Thoracic aorta (tissue), 2 donors: ENCODE measurements at regions not wholly inside any gene's neighbourhood (a gene's known extent, or its start where the extent isn't known, plus 50 kb on each side); places are given as distances from the start of the nearest gene placed in this dataset.
A peak's percentile ranks its signal among the peaks of the same experiment; 100 is the strongest.
"Not testable (repeated sequence)": the region's sequence is repeated elsewhere in the genome, so short reads cannot be mapped to it uniquely, and the experiment has no call there.

ENCODE experiments used
- ATAC-seq: fragments of 150-250 bp; one replicate; pipeline ENCODE4 v1.8.0; 2017; ENCODE audit warnings: low read depth; ENCODE audit not compliant: insufficient number of reproducible peaks, low FRiP score
- DNase-seq: peaks from one replicate; pipeline ENCODE4 v3.0.0-alpha.2; 2020; ENCODE audit warnings: low spot score
- H3K27ac ChIP-seq, 2 donors: fragments of 200-600 bp; sonication (generic); 1 replicate in 1 of 2; 2 replicates in 1 of 2; pipeline ENCODE4 v1.5.1; 2016; ENCODE audit warnings: mild to moderate bottlenecking in 2 of 2, moderate library complexity in 2 of 2
- H3K27me3 ChIP-seq: fragments of 200-600 bp; sonication (generic); replicated peaks from 2 replicates; pipeline ENCODE4 v1.6.0; 2016; ENCODE audit warnings: mild to moderate bottlenecking; ENCODE audit not compliant: insufficient read depth
- H3K36me3 ChIP-seq: fragments of 200-600 bp; sonication (generic); one replicate; pipeline ENCODE4 v1.5.1; 2016
- H3K4me1 ChIP-seq, 2 donors: fragments of 200-600 bp; sonication (generic); 1 replicate in 1 of 2; 2 replicates in 1 of 2; pipeline versions ENCODE4 v1.5.1 to v1.6.0; 2016; ENCODE audit warnings: low read depth in 2 of 2, mild to moderate bottlenecking in 1 of 2; ENCODE audit not compliant: control insufficient read depth in 1 of 2
- H3K4me3 ChIP-seq: fragments of 200-600 bp; sonication (generic); 2 replicates; pipeline ENCODE4 v1.5.1; 2016; ENCODE audit warnings: mild to moderate bottlenecking
- H3K9me3 ChIP-seq: fragments of 200-600 bp; sonication (generic); 2 replicates; pipeline ENCODE4 v1.5.1; 2016
- TF ChIP-seq, protein P1 (sequence below): fragments of 200-600 bp; sonication (generic); IDR thresholded peaks from one replicate; pipeline ENCODE4 v1.5.1; 2019; ENCODE audit warnings: antibody characterized with exemption

DNA sequence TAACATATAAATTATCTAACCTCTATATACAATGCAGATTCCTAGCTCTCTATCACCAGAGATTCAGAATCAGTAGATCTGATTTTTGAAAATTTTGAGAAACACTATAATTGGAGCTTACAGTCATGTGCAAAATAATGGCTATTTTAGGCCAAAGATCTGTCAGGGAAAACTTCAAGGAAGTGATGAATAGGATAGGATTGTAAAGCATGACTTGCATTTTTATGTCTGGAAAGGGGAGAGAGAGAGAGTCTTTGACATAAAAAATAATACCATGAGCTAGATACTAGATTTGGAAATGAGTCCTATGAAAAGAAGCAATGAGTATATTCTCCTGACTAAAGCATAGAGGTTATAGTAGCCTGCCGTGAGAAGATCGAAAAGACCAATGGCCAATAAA, 181.1 kb downstream of the SDHAF3 start:
- Histone ChIP-seq H3K27ac (peak overlapping the region in 1 of 2 donors; percentile 33), H3K36me3 (no peaks in the 10 kb centered on the region), H3K4me3 (no peak overlapping the region), H3K27me3 (no peaks in the 10 kb centered on the region), H3K9me3 (no peaks in the 10 kb centered on the region), H3K4me1 (peaks cover 0 to 4% of the 10 kb centered on the region in 2 donors)
- ATAC-seq: no peak
- no peak for DNase-seq
- TF ChIP-seq, protein P1, sequence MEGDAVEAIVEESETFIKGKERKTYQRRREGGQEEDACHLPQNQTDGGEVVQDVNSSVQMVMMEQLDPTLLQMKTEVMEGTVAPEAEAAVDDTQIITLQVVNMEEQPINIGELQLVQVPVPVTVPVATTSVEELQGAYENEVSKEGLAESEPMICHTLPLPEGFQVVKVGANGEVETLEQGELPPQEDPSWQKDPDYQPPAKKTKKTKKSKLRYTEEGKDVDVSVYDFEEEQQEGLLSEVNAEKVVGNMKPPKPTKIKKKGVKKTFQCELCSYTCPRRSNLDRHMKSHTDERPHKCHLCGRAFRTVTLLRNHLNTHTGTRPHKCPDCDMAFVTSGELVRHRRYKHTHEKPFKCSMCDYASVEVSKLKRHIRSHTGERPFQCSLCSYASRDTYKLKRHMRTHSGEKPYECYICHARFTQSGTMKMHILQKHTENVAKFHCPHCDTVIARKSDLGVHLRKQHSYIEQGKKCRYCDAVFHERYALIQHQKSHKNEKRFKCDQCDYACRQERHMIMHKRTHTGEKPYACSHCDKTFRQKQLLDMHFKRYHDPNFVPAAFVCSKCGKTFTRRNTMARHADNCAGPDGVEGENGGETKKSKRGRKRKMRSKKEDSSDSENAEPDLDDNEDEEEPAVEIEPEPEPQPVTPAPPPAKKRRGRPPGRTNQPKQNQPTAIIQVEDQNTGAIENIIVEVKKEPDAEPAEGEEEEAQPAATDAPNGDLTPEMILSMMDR: no peak

DNA sequence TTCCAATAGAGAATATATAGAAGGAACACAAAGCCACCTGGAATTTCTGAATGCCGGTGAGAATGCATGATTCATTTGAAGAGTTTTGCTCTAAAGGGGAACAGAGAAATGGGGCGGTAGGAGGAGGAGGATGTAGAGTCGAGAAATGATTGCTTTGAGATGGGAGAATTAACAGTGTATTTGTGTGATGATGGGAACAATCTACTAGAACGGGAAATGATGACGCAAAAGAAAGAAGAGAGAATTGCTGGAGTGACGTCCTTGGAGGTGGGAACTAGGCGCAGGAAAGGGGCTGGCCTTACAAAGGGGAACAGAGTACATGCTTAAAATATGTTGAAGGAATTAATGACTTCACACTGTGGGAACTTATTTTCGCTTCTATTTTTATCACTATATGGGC, 188.1 kb downstream of the SDHAF3 start:
- H3K9me3 ChIP-seq: no peaks in the 10 kb centered on the region
- no peak overlapping the region for H3K27ac ChIP-seq
- no peaks in the 10 kb centered on the region for H3K36me3 ChIP-seq
- TF ChIP-seq, protein P1: no peak
- ATAC-seq: no peak
- no peak overlapping the region for H3K4me3 ChIP-seq
- no peak for DNase-seq
- H3K27me3 ChIP-seq: no peaks in the 10 kb centered on the region
- H3K4me1 ChIP-seq: no peaks in the 10 kb centered on the region

DNA sequence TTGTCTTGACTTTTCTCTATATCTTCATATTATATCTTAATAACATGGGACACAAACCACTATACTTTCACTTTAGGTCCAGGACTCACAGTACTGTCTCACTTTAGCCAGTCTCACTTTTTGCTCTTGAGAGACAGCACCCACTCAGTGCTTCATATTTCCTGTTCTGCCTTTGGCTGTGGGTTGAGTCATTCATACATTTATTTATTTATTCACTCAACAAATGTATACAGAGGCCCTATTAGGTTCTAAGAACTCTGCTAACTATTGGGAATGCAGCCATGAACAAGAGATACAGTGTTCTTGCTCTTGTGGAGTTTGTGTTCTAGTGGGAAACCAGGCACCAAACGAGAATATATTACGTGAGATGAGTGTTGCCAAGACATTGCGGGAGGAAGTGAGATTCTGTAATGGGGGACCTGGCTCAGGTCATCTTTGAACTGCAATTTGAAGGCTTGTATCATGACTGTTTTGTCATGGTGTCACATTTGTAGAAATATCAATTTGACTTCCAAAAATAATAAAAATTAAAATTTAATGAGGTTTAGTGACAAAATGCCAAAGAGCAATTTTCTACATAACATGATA, 190.1 kb downstream of the SDHAF3 start:
- TF ChIP-seq, protein P1: no peak
- no peaks in the 10 kb centered on the region for H3K36me3 ChIP-seq
- ATAC-seq: no peak
- no peak for DNase-seq
- no peak overlapping the region for H3K27ac ChIP-seq
- no peaks in the 10 kb centered on the region for H3K27me3 ChIP-seq
- H3K4me1 ChIP-seq: no peaks in the 10 kb centered on the region
- no peak overlapping the region for H3K4me3 ChIP-seq
- no peaks in the 10 kb centered on the region for H3K9me3 ChIP-seq

DNA sequence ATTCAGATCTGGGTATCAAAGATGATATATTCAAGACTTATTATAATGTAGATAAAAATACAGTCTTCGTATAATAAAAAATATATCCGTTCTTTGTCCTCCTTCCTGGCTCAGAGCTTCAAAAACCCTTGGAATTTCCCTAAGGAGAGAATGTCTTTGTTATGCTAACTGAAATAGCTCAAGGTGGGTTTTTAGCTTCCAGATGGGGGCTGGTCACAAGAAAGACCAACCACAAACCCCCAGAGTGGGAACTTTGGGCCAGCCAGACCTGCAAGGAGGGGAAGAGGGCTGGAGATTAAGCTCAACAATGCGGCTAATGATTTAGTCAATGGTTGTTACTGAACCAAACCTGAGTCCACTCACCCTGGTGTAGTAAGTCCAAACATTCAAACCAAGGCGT, 196.4 kb downstream of the SDHAF3 start:
- Histone ChIP-seq H3K27ac (no peak overlapping the region), H3K36me3 (no peaks in the 10 kb centered on the region), H3K4me3 (no peak overlapping the region), H3K27me3 (no peaks in the 10 kb centered on the region), H3K9me3 (no peaks in the 10 kb centered on the region), H3K4me1 (no peaks in the 10 kb centered on the region)
- DNase-seq (no peak), ATAC-seq (no peak)
- TF ChIP-seq, protein P1: no peak

DNA sequence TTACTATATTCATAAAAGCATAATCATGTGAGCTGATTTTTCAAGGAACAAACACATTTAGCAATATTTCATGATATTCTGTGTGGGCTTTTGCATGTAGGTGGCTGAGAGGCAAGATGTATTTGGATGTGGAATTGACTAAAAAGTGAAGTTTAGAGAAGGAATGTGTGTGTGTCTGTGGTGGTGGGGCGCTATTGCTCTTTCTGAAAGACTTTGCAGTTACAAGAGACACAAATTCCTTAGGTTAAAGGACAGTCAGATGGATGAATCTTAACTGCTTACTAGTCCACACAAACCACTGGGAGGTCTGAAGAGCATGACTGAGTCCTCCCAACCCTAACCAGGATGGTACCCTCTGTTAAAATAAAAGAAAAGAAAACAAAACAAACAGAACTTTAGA, 200.1 kb downstream of the SDHAF3 start:
- H3K36me3 ChIP-seq: no peaks in the 10 kb centered on the region
- no peak overlapping the region for H3K27ac ChIP-seq
- H3K27me3 ChIP-seq: no peaks in the 10 kb centered on the region
- no peaks in the 10 kb centered on the region for H3K9me3 ChIP-seq
- no peak overlapping the region for H3K4me3 ChIP-seq
- no peaks in the 10 kb centered on the region for H3K4me1 ChIP-seq
- TF ChIP-seq, protein P1: no peak
- DNase-seq (no peak), ATAC-seq (no peak)

DNA sequence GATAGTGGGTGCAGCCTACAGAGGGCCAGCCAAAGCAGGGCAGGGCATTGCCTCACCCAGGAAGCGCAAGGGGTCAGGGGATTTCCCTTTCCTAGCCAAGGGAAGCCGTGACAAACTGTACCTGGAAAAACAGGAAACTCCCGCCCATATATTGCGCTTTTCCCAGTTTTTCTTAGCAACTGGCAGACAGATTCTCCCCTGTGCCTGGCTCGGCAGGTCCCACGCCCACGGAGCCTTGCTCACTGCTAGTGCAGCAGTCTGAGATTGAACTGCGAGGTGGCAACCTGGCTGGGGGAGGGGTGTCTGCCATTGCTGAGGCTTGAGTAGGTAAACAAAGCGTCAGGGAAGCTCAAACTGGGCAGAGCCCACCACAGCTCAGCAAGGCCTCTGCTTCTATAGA, 212.4 kb downstream of the SDHAF3 start:
- ATAC-seq, H3K36me3 ChIP-seq, H3K4me1 ChIP-seq, H3K9me3 ChIP-seq, H3K27me3 ChIP-seq, H3K4me3 ChIP-seq, H3K27ac ChIP-seq, DNase-seq: not testable (repeated sequence)
